H4 (cell line): ENCODE measurements at regions not wholly inside any gene's neighbourhood (a gene's known extent, or its start where the extent isn't known, plus 50 kb on each side); places are given as distances from the start of the nearest gene placed in this dataset.
"Not testable (repeated sequence)": the region's sequence is repeated elsewhere in the genome, so short reads cannot be mapped to it uniquely, and the experiment has no call there.

Experiments
- DNase-seq: peaks from one replicate; pipeline ENCODE4 v3.0.0-alpha.2; 2015; ENCODE audit warnings: low spot score

DNA sequence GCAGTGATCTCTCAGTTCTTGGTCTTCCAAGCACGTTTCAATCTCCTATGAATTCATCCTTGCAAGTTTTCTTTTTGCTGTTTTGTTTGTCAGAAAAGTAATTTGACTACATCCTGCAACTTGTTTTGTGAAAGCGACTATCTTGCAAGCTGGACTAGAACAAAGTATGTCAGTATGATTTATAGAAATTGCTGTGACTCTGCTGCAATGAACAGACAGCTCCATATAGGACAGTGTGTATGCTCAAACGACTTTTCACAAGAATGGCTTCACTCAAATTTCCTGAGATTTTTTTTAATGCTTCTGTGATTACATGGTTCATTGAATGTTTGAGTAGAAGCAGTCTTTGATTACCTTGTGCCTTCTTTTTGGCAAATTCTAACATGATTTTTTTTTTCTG lies 123.5 kb upstream of the TRHDE start:
- no peak for DNase-seq

DNA sequence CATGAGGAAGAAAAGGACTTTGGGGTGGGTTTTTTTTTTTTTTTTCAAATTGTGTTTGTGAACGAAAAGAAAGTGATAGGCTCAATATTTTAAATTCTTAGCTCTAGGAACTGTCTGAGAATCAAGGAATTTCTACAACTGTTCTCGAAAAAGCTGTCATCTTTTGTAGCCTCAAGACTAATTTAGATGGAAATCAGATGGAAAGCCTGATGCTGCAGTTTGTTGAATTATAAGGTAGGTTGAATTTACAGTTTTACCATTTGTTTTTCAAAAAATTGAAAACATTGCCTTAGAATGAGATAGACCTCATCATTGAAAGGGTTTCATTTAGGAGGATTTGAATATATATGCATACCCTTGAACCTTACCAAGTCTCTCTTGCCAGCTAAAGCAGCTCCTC lies 109.3 kb upstream of the TRHDE start:
- DNase-seq: no peak

DNA sequence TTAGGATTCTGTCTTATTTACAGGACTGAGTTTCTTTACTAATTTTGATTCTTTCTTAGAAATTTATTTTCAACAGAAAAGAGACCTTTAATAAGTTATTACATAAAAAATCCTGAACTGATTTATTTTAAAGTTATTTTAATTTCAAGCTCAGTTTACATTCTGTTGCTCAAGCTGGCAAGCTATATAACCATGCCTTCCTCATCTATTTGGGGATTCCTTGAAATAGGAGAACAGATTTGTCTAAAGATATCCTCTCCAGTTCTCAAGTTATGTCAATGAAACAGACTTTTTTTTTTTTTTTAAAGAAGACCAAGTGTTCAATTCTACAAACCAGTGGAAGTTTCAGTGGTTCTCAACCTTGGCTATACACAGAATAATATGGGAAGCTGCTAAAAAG lies 103.3 kb upstream of the TRHDE start:
- no peak for DNase-seq

DNA sequence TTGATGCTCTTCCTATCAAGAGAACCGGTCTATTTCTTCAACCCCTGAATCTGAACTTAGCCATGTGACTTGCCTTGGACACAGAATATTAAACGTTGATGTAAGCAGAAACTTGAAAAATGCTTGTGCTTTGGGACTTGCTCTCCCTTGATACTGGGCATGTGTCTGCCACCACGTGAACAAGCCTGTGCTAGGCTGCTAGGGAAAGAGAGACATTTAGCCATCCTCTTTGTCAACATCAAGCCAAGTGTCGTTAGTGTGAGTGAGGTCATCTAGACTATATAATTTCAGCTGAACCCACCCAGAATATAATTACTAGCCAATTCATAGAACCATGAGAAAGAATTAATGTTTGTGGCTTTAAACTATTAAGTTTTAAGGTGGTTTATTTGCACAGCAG lies 98.2 kb upstream of the TRHDE start:
- DNase-seq: no peak

DNA sequence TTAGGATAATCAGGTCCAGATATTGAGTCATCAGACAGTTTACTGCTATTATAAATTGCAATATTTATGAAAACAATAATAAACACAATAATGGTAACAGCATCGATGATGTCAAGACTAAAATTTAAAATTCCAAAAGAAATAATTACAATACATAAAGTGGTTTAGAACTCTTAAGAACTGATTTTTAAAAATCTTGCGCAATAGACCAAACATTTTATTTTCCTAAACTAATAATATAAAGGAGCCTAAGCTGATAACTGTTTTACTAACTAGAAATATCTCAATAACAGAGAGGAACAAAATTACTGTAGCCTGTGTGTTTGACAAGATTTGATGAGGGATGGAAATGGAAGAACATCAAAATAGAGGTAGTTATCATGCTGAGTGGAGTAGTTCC lies 93.9 kb upstream of the TRHDE start:
- DNase-seq: no peak

DNA sequence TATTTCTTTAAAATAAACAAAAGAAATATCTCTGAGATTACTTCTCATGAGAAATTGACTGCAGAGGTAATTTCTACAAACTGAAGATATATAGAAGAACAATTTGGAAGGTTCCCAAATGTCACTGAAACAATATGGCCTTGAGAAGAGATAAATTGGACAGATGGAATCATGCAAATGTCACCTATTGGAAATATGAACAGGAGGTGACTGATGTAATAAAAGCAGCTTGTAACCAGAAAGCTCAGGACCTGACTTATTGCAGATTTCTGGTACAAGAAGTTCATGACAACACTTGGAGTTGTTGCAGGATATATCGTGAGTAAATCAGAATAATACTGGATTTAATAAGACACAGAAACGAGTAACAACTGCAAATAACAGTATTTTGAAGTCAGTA lies 93.3 kb upstream of the TRHDE start:
- DNase-seq: no peak

DNA sequence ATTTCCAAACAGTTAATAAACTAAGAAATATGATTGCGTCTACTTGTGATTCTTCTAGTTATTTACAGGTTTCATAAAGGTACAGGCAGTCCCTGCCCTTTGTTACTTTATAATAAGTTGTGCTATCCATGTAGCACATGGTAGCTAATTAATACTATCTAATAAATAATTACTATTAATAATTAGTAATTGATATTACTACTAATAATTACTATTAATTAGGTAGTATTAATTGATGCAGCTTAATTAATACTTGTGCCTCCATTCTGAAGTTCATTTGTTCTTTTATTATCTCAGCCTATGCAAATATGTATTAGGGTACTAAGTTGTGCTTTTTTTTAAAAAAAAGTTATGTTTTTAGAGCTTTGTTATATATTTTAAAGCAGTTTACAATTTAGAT lies 92.3 kb upstream of the TRHDE start:
- DNase-seq: no peak

DNA sequence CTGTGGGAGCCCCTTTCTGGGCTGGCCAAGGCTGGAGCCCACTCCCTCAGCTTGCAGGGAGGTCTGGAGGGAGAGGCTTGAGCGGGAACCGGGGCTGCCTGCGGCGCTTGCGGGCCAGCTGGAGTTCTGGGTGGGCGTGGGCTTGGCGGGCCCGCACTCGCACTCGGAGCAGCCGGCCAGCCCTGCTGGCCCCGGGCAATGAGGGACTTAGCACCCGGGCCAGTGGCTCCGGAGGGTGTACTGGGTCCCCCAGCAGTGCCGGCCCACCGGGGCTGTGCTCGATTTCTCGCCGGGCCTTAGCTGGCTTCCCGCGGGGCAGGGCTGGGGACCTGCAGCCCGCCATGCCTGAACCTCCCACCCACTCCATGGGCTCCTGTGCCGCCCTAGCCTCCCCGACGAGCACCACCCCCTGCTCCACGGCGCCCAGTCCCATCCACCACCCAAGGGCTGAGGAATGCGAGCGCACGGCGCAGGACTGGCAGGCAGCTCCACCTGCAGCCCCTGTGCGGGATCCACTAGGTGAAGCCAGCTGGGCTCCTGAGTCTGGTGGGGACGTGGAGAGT lies 87.1 kb upstream of the TRHDE start:
- DNase-seq: not testable (repeated sequence)

DNA sequence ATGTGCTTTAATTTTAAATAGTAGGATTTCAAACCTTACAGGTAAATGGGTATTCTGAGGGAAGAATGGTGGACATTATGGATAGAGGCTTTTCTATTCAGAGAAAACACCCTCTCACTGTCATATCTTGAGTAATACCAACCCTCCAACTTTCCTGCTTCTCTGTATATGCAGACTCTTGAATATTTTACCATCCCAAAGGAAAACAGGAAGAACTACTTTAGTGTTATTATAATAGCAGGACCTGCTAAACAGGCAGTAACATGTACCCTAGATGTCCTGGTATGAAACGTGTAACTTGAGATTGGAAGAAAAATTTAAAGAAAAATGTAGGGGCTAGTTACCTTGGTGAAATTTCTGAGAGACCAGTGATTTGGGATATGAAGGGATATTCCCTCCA lies 82.9 kb upstream of the TRHDE start:
- no peak for DNase-seq

DNA sequence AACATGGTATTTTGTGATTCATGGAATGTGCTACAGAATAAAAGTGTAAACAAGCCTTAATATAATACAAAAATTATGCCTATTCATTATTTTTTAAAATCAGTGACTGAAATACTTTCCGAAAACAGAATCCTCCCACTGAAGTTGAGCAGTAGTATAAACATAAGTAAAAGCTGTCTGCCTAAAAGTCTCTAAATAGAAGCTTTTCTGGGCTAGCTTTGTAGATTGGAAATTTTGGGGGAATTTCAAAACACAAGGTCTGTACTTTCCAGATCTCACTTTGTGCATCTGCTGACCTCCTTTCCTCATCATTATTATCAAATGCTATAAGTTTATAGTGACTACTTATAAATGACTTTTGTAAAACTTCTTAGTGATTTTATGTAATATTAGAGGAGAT lies 80.4 kb upstream of the TRHDE start:
- DNase-seq: no peak

DNA sequence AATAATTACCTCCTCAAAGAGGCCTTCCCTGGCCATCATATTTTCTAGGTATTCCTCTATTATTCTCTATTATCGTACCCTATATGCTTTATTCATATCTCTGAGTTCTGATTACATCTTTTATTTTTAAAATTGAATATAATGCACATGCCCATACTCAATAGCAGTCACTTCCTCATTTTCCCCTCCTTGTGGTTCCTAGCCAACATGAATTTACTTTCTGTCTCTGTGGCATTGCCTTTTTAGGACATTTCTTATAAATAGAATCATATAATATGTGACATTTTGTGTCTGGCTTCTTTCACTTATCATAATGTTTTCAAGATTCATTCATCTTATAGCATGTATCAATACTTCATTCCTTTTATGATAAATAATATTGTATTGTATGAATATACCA lies 74.4 kb upstream of the TRHDE start:
- DNase-seq: no peak

DNA sequence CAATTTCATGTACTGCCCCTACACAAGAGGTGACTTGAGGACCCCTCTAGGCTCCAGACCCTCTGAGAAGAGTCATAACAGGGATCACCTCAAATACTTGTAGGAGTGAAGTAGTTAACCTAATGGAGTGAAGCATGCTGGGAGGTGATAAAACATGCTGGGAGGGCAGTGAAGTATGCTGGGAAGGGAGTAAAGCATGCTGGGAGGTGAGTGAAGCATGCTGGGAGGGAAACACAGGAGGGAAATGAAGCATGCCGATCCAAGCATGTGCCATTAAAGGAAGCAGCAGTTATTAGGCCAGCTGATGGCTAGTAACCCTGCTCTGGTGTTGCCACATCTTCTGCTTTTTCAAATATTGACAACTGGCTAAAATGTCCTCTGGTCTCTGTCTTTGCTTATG lies 70.7 kb upstream of the TRHDE start:
- DNase-seq: no peak

DNA sequence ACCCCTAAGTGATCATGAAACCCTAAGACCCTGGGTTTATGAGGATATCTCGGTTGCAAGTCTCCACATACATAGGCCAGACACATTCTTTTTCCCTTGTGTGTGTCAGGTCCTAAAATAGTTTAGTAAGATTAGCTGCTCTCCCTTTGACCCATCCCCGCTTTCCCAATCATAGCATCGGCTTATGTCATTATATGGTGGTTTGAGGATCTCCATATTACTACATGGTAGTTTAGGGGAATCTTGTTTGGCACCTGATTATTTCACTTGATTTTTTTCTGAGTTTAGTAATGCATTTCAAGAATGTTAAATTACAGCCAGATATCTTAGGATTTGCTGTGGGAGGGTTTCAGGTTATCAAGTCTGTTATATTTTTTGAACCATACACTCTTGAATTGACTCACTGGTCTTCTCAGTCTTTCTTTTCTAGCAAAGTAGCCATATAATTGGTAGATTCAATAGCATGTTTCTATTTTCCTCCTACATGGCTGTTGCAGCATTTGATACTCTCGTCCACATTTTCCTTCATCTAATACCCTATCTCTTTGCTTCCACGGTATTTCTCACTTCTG lies 68.3 kb upstream of the TRHDE start:
- no peak for DNase-seq

DNA sequence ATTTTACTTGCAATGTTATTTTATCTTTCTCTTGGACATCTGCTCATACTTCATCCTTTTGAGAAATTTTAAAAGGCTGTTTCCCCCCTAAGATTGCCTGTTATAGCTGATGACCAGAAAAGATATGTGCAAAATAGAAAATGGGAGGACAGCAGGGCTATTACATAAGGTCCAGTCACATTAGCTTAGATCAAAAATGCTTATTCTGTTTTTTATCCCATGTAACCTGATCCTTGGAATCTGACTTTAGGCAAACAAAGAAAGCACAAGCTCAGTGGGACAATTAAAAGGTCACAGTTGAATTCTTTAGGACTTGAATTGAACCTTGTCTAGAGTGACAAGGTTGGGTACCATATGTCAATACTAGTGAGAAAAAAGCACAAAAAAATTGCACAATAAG lies 65.1 kb upstream of the TRHDE start:
- DNase-seq: no peak

DNA sequence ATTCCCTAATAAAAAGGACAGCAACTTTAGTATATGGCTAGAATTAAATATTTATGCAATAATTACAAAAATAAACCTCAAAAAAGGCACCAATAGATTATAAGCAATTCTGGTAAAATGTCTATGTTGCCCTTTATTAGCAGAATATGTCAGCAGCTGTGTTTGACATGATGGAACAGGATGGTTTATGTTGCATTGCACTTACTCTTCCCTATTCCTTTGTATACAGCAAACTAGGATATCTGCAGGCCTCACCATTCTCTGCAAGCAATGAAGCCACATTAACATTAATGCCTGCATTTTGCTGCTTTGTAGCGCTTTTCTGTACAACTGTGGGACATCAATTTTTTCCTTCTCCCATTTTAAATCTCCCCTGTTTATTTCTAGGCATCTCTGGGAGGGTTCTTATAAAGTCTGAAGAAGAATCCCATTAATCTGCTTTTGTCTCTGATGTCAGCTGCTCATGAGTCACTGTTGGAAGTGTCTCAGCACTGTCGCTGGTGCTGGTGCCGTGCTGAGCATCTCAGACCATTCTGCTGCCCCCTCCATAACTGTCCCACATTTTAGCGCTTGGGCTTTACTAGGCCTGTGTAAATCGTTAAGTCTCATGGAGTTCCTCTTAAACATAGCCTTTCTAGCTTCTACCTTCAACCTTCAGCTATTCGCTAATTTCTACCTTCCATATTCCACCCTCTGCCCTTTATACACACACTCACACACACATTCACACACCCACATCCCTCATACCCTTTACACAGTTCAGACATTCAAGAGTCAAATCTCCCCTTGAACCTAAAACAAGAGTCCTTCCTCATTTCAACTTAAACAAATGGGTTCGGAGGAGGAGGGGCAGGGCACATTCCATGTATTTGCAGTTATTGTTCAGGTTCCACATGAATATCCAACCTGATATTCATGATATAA lies 64.4 kb upstream of the TRHDE start:
- no peak for DNase-seq

DNA sequence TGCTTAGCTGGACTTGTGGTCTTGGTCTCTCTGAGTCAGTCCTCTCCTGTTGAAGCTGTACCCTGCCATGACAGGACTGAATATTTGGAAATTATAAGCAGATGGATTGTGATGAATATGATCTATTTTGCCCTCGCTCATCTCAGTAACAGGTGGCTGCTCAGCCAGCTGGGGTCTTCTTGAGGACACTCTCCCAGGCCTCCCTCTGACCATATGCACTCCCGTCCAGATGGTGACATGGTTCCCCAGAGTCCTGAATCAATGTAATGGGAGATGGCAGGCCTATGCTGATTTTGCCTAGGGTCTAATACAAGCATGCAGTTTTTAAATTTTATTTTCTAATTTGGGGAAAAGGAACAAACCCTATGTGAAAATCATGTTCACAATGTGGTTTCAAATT lies 63.1 kb upstream of the TRHDE start:
- no peak for DNase-seq

DNA sequence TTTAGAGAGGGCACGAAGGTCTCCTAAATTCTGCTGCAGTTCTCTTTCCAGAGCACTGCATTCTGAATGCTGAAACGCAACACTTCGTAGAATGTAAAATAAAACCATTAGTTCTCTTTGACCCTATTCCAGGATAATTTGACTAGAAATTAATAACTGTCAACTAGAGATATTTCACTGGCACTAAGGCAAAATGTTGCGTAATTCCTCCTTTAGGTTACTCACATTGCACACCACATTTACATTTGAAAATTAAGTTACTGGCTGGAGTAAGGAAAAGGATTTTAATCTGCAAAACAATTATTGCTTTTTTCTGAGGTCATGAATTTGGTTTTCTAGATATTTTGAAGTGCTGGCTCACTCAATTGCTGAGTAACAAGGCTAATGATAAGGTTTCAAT lies 58.0 kb upstream of the TRHDE start:
- DNase-seq: no peak

DNA sequence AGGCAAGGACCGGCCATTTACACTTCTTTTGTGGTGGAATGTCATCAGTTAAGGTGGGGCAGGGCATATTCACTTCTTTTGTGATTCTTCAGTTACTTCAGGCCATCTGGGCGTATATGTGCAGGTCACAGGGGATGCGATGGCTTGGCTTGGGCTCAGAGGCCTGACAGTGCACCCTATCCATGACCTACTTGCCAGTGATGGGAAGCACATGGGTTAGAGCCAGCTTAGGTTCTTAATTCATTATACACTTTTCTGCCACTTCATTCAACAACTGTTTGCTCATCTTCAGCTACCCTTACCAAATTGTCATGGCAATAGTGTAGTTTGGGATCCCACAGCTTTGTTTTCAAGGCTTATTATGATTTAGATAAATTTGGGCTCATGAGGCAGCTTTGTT lies 56.9 kb upstream of the TRHDE start:
- DNase-seq: not testable (repeated sequence)

DNA sequence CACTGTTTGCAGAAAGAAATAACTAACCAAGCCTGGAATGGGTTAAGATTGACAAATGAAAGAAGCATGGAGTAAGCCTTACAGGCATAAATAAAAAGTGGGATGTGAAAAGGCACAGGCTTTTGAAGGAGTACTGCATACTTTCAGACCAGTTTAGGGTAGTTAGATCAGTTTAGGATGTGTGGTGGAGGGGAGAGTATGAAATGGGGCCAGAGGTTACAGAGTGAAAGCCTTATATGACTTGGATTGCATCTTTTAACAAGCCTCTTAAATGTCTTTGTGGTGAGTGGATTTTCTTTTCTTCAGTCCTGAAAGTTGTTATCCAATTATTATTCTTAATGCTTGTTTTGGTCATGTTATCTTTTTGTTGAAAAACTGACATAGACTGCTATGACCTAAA lies 52.2 kb upstream of the TRHDE start:
- no peak for DNase-seq
